ENCODE measurements at regions not wholly inside any gene's neighbourhood (a gene's known extent, or its start where the extent isn't known, plus 50 kb on each side); places are given as distances from the start of the nearest gene placed in this dataset.
"Not testable (repeated sequence)": the region's sequence is repeated elsewhere in the genome, so short reads cannot be mapped to it uniquely, and the experiment has no call there.

- DNase-seq (ENCODE audit: low read depth, low spot score), result not testable (repeated sequence)
Measured at GRCh38 chr4:79559398-79559797, 151.4 kb upstream of the GK2 start.

GRCh38 chr4:79552311-79552710 is 144.3 kb upstream of the GK2 start:
- no peak for DNase-seq (ENCODE audit: low read depth, low spot score)

GRCh38 chr4:79551555-79551954 is 143.5 kb upstream of the GK2 start:
- no peak for DNase-seq (ENCODE audit: low read depth, low spot score)

- no peak for DNase-seq (ENCODE audit: low read depth, low spot score)
Measured at GRCh38 chr4:79547851-79548250, 139.8 kb upstream of the GK2 start.

GRCh38 chr4:79545292-79545691 is 137.3 kb upstream of the GK2 start:
- DNase-seq (ENCODE audit: low read depth, low spot score), result not testable (repeated sequence)

- no peak for DNase-seq (ENCODE audit: low read depth, low spot score)
Measured at GRCh38 chr4:79540143-79540542, 132.1 kb upstream of the GK2 start.

- no peak for DNase-seq (ENCODE audit: low read depth, low spot score)
Measured at GRCh38 chr4:79535516-79535915, 127.5 kb upstream of the GK2 start.

- no peak for DNase-seq (ENCODE audit: low read depth, low spot score)
Measured at GRCh38 chr4:79528241-79528706, 120.2 kb upstream of the GK2 start.

GRCh38 chr4:79526641-79527565 is 118.9 kb upstream of the GK2 start:
- no peak for DNase-seq (ENCODE audit: low read depth, low spot score)

GRCh38 chr4:79516114-79516513 is 108.1 kb upstream of the GK2 start:
- DNase-seq (ENCODE audit: low read depth, low spot score), result no peak

GRCh38 chr4:79514621-79515329 is 106.7 kb upstream of the GK2 start:
- DNase-seq (ENCODE audit: low read depth, low spot score), result no peak

- no peak for DNase-seq (ENCODE audit: low read depth, low spot score)
Measured at GRCh38 chr4:79513576-79513975, 105.5 kb upstream of the GK2 start.

GRCh38 chr4:79512363-79512762 is 104.3 kb upstream of the GK2 start:
- no peak for DNase-seq (ENCODE audit: low read depth, low spot score)

- no peak for DNase-seq (ENCODE audit: low read depth, low spot score)
Measured at GRCh38 chr4:79502081-79502480, 94.1 kb upstream of the GK2 start.

- no peak for DNase-seq (ENCODE audit: low read depth, low spot score)
Measured at GRCh38 chr4:79498282-79498681, 90.3 kb upstream of the GK2 start.

- no peak for DNase-seq (ENCODE audit: low read depth, low spot score)
Measured at GRCh38 chr4:79497001-79497400, 89.0 kb upstream of the GK2 start.

- no peak for DNase-seq (ENCODE audit: low read depth, low spot score)
Measured at GRCh38 chr4:79495447-79495846, 87.4 kb upstream of the GK2 start.

GRCh38 chr4:79492148-79492547 is 84.1 kb upstream of the GK2 start:
- DNase-seq (ENCODE audit: low read depth, low spot score), result no peak

- no peak for DNase-seq (ENCODE audit: low read depth, low spot score)
Measured at GRCh38 chr4:79489506-79489905, 81.5 kb upstream of the GK2 start.

GRCh38 chr4:79476196-79476595 is 68.2 kb upstream of the GK2 start:
- DNase-seq (ENCODE audit: low read depth, low spot score), result no peak

GRCh38 chr4:79473439-79473724 is 65.4 kb upstream of the GK2 start:
- no peak for DNase-seq (ENCODE audit: low read depth, low spot score)

- no peak for DNase-seq (ENCODE audit: low read depth, low spot score)
Measured at GRCh38 chr4:79472693-79473438, 64.8 kb upstream of the GK2 start.

Measured in smooth muscle cell of the brain vasculature (primary cell).